ENCODE measurements at regions not wholly inside any gene's neighbourhood (a gene's known extent, or its start where the extent isn't known, plus 50 kb on each side); places are given as distances from the start of the nearest gene placed in this dataset.
A peak's percentile ranks its signal among the peaks of the same experiment; 100 is the strongest.
"Not testable (repeated sequence)": the region's sequence is repeated elsewhere in the genome, so short reads cannot be mapped to it uniquely, and the experiment has no call there.

DNA sequence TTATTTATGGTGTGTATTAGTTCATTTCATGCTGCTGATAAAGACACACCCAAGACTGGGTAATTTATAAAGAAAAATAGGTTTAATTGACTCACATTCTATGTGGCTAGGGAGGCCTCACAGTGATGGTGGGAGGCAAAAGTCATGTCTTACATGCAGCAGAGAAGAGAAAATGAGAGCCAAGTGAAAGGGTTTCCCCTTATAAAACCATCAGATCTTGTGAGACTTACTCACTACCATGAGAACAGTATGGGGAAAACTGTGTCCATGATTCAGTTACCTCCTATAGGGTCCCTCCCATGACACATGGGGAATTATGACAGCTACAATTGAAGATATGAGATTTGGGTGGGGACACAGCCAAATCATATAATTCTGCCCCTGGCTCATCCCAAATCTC, 150.0 kb upstream of the AHI1 start:
- DNase-seq (ENCODE audit: low read depth in 2 of 3, low spot score in 1 of 3), result peak in 2 of 3 donors; percentile 17 to 38

DNA sequence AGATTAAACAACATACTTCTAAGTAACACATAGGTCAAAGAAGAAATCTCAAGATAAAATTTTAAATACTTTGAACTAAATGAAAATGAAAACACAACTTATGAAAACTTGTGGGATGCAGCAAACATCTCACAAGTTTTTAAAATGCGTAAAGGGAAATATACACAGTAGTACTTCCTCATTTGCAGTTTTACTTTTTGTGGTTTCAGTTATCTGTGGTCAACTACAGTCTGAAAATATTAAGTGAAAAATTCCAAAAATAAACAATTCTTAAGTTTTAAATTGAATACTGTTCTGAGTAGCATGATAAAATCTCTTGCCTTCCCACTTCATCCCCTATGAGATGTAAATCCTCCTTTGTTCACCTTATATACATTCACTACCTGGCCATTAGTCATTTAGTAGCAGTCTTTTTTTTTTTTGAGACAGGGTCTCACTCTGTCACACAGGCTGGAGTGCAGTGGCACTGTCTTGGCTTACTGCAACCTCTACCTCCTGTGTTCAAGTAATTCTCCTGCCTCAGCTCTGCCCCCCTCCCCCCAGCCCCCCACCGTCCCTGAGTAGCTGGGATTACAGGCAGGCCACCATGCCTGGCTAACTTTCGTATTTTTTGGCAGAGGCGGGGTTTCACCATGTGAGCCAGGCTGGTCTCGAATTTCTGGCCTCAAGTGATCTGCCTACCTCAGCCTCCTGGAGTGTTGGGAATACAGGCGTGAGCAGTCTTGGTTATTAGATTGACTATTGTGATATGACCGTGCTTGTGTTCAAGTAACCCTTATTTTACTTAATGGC, 154.6 kb upstream of the AHI1 start:
- no peak for DNase-seq (ENCODE audit: low read depth in 2 of 3, low spot score in 1 of 3)

GRCh38 chr6:135655055-135655454, 157.5 kb upstream of the AHI1 start:
- DNase-seq (ENCODE audit: low read depth in 2 of 3, low spot score in 1 of 3), result no peak

GRCh38 chr6:135657207-135657606, 159.7 kb upstream of the AHI1 start:
- DNase-seq (ENCODE audit: low read depth in 2 of 3, low spot score in 1 of 3), result no peak

- no peak for DNase-seq (ENCODE audit: low read depth in 2 of 3, low spot score in 1 of 3)
Measured at GRCh38 chr6:135658481-135658880, 160.9 kb upstream of the AHI1 start.

DNA sequence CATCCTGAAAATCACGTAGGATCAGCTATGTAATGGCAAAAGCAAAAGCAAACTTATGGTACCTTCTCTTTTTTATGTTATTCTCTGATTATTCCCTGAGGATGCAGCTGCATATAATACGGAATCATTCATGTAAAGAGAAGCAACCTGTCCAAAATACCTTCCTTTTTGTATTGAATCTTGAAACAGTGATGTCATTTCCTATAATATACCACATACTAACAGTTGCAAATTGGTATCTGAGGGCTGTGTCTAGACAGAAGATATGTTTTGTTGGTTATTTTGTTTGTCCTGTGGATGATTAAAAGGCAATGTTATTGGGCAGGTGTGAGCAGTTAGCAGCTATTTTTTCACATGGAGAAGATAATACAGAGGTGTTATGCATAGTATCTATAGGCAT, 161.4 kb upstream of the AHI1 start:
- no peak for DNase-seq (ENCODE audit: low read depth in 2 of 3, low spot score in 1 of 3)

DNA sequence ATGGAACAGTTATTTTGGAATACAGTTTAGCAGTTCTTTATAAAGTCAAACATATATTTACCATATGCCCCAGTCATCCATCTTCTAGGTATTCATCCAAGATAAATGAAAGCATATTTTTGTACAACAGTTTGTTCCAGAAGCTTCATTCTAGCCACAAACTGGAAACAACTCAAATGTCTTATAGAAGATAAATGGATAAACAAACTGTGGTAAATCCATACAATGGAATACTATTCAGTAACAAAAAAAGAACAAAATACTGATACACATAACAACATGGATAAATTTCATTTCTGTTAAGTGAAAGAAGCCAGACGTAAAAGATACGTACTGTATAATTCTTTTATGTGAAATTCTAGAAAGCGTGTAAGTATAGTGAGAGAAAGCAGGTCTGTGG, 167.0 kb upstream of the AHI1 start:
- no peak for DNase-seq (ENCODE audit: low read depth in 2 of 3, low spot score in 1 of 3)

- DNase-seq (ENCODE audit: low read depth in 2 of 3, low spot score in 1 of 3), result no peak
Measured at GRCh38 chr6:135665935-135666334, 168.4 kb upstream of the AHI1 start.

DNA sequence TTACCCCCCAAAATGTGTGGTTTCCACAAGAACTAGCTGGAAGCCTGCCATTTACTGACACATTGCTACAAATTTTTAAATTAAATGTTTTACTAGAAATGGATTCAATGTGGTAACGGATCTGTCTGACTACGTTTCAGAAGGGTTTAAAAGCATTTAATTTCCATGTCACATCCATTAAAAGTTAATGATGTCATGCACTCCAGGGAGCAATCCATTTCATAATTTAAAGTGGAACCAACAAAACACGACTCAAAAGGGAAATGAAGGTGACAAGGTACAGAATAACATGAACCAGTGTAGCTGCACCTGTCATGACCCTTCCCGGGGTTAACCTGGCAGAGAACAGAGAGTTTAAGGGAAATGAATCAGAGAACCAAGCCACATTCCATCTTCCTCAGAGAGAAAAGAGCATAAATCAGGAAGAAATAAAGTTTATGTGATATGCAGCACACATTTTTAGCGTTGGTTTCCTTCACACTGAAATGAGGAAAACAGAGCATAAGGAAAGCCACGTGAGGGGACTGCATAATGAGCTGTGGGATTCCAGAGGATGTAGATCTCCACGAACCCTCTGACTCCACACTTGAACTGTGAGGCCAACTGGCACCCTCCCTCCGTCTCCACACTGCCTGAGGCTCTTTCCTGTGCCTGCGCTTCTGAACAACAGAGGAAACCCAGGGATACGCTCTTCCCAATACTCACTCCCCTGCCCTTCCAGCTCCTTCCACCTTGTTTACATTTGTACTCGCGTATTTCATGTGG, 170.3 kb upstream of the AHI1 start:
- DNase-seq (ENCODE audit: low read depth in 2 of 3, low spot score in 1 of 3), result no peak

- DNase-seq (ENCODE audit: low read depth in 2 of 3, low spot score in 1 of 3), result no peak
Measured at GRCh38 chr6:135672256-135672655, 174.7 kb upstream of the AHI1 start.

- DNase-seq (ENCODE audit: low read depth in 2 of 3, low spot score in 1 of 3), result peak in 2 of 3 donors; percentile 7 to 8
Measured at GRCh38 chr6:135673501-135674309, 176.2 kb upstream of the AHI1 start.

DNA sequence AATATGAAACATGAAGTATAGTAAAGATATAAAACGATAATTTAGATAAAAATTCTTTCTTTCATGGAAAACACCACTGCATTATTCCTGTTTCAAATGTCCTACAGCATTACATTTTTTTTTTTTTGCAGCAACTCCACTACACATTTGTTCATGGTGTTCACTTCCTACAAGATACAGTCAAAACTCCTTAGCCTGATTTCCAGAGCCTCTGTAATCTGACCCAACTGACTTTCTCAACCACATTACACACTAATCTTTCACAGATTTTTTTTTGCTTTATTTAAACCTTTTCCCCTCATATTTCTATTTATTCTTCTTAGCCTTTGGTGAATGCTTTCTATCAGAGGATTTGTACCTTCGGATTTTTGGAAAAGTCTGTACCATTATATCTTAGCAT, 176.5 kb upstream of the PDE7B start:
- no peak for DNase-seq (ENCODE audit: low read depth in 2 of 3, low spot score in 1 of 3)

- DNase-seq (ENCODE audit: low read depth in 2 of 3, low spot score in 1 of 3), result peak in 2 of 3 donors; percentile 20 to 46
Measured at GRCh38 chr6:135675862-135676261, 175.6 kb upstream of the PDE7B start.

DNA sequence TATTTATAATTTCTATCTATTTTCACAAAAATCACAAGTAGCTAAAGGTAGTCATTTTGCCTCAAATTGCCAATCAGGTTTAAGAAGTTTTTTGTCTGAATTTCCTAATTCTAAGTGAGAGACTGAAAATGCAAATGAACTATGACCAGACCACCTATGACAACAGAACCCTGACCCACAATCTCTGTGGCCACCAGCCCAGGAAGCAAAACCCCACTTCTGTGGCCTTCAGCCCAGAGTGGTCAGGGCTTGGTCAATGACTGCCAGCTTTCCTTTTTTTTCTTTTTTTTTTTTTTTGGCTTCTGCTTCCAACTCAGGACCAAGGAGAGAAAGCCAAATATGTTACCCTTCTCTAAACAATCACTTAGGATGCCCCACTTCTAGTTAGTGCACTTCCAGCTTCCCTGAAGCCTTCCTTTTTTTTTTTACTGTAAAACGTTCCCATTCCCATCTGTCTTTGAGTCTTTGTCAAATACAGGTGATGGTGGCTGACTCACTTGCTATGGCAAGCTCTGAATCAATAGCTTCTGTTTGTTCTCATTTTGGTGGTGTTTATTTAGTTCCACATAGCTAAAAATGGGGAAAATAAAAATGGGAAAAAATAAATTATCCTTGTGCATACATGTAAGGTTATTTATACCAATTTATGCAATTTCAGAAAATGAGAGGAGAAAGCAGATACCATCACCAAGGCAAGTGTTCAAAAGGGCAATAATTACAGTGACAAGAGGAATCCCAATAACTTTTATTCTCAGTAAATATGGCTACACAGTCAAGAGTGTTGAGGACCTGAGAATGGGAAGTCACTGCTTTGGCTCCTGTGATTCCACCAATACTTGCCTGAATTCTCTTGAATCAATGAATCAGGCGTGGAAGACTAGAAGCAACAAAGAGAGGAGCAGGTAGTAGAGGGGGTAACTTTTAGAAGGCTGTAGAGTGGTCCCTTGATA, 170.3 kb upstream of the PDE7B start:
- no peak for DNase-seq (ENCODE audit: low read depth in 2 of 3, low spot score in 1 of 3)

GRCh38 chr6:135686784-135687301, 164.7 kb upstream of the PDE7B start:
- no peak for DNase-seq (ENCODE audit: low read depth in 2 of 3, low spot score in 1 of 3)

- not testable (repeated sequence) for DNase-seq (ENCODE audit: low read depth in 2 of 3, low spot score in 1 of 3)
Measured at GRCh38 chr6:135688476-135688875, 163.0 kb upstream of the PDE7B start.

- DNase-seq (ENCODE audit: low read depth in 2 of 3, low spot score in 1 of 3), result no peak
Measured at GRCh38 chr6:135692426-135692825, 159.1 kb upstream of the PDE7B start.

DNA sequence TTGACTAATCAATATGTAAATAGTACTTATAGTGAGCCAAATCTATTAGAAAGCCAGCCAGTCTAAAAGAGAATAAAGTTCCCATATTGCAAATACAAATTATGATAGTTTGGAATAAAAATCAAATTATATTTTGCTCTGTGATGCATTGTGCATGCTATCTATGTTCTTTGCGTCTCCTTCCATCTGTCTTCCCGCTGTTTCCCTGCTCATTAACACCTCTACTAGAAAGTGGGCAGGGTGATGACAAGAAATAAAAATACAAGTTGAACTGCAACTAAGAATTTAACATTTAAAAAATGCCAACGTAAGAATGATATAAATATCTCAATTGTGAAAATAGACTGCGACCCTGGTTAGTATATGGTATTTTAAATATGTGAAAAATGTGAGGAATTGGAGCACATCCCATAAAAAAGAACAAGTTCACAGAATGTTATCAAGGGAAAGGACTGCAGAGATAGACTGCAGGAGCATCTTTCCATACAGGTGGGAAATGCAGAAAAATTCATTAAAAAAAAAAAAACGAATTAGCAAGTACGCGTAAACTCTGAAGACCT, 157.6 kb upstream of the PDE7B start:
- no peak for DNase-seq (ENCODE audit: low read depth in 2 of 3, low spot score in 1 of 3)

DNA sequence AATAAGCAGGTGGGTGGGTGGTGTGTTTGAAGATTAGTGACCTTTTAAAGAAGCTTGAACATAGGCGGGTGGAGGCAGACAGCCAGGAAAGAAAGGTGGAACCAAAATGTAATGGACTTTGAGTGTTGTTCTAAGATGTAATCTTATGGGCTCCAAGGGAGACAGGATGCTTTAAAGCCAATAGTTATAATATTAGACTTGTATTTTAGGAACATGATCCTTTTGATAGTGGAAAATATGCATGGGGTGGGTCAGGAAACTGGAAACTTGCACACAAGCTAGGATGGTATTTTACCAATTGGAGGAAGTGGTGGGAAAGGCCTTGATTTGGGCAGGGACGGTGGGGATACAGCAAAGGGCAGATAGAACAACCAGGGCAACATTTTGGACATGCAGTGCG, 151.8 kb upstream of the PDE7B start:
- no peak for DNase-seq (ENCODE audit: low read depth in 2 of 3, low spot score in 1 of 3)

GRCh38 chr6:135701426-135701825, 150.1 kb upstream of the PDE7B start:
- DNase-seq (ENCODE audit: low read depth in 2 of 3, low spot score in 1 of 3), result no peak
